ENCODE measurements at regions not wholly inside any gene's neighbourhood (a gene's known extent, or its start where the extent isn't known, plus 50 kb on each side); places are given as distances from the start of the nearest gene placed in this dataset.

GRCh38 chr7:112854169-112854568 is 64.0 kb upstream of the TMEM168 start:
- no peak for TF ChIP-seq CTCF (IDR thresholded peaks at IDR 0.05)
- TF ChIP-seq POLR2A (IDR thresholded peaks at IDR 0.05), result no peak

All from esophagus squamous epithelium (tissue), 4 donors.